Activated CD4-positive, alpha-beta T cell treated with anti-CD3 and anti-CD28 coated beads, Interleukin-2, amount 10 ng/mL, durations not matched to agents 24 days and 14 days (primary cell): ENCODE measurements at regions not wholly inside any gene's neighbourhood (a gene's known extent, or its start where the extent isn't known, plus 50 kb on each side); places are given as distances from the start of the nearest gene placed in this dataset.
"Not testable (repeated sequence)": the region's sequence is repeated elsewhere in the genome, so short reads cannot be mapped to it uniquely, and the experiment has no call there.

Experiments used
- DNase-seq: peaks from one replicate; pipeline ENCODE4 v3.0.0; 2022
- H3K27ac Mint-ChIP-seq: one replicate; pipeline ENCODE4 v1.8.0; 2022; ENCODE audit warnings: mild to moderate bottlenecking, mixed read lengths
- H3K27me3 Mint-ChIP-seq: one replicate; pipeline ENCODE4 v1.8.0; 2022; ENCODE audit warnings: mixed read lengths
- H3K36me3 Mint-ChIP-seq: one replicate; pipeline ENCODE4 v1.8.0; 2022; ENCODE audit warnings: low read depth, mild to moderate bottlenecking, mixed read lengths
- H3K4me1 Mint-ChIP-seq: one replicate; pipeline ENCODE4 v1.8.0; 2021; ENCODE audit warnings: mixed read lengths
- H3K4me3 Mint-ChIP-seq: one replicate; pipeline ENCODE4 v1.8.0; 2022; ENCODE audit warnings: mild to moderate bottlenecking, moderate library complexity, mixed read lengths
- H3K9me3 Mint-ChIP-seq: one replicate; pipeline ENCODE4 v1.8.0; 2021; ENCODE audit warnings: mixed read lengths
- intact Hi-C: fragments of 100-400 bp; cut with micrococcal nuclease; formaldehyde crosslinking; loops from one replicate; pipeline ENCODE4 v1.15.1; 2023

- intact Hi-C loops: no loop called here
- no peak overlapping the region for H3K27ac Mint-ChIP-seq
- DNase-seq: no peak
- H3K27me3 Mint-ChIP-seq: peaks cover 3% of the 10 kb centered on the region
- H3K4me3 Mint-ChIP-seq: no peak overlapping the region
- H3K9me3 Mint-ChIP-seq: no peaks in the 10 kb centered on the region
- H3K36me3 Mint-ChIP-seq: no peaks in the 10 kb centered on the region
- peaks cover 9% of the 10 kb centered on the region for H3K4me1 Mint-ChIP-seq
These were observed 99.0 kb upstream of the AKAP13 start for GRCh38 chr15:85281293-85281882.

- Mint-ChIP-seq H3K27ac (no peak overlapping the region), H3K9me3 (no peaks in the 10 kb centered on the region), H3K36me3 (no peaks in the 10 kb centered on the region), H3K4me3 (no peak overlapping the region), H3K4me1 (peaks cover 9% of the 10 kb centered on the region), H3K27me3 (peaks cover 8% of the 10 kb centered on the region)
- no peak for DNase-seq
- intact Hi-C loops: no loop called here
These were observed 97.8 kb upstream of the AKAP13 start for GRCh38 chr15:85282504-85283115.

GRCh38 chr15:85283815-85284214, 96.6 kb upstream of the AKAP13 start:
- H3K9me3 Mint-ChIP-seq, H3K27ac Mint-ChIP-seq, DNase-seq, H3K4me3 Mint-ChIP-seq, intact Hi-C loops, H3K36me3 Mint-ChIP-seq, H3K4me1 Mint-ChIP-seq: not testable (repeated sequence)
- H3K27me3 Mint-ChIP-seq: peaks cover 15% of the 10 kb centered on the region

GRCh38 chr15:85284497-85284896, 95.9 kb upstream of the AKAP13 start:
- H3K4me1 Mint-ChIP-seq: peaks cover 9% of the 10 kb centered on the region
- no peaks in the 10 kb centered on the region for H3K9me3 Mint-ChIP-seq
- H3K27me3 Mint-ChIP-seq: peaks cover 20% of the 10 kb centered on the region
- DNase-seq: no peak
- intact Hi-C loops: no loop called here
- H3K4me3 Mint-ChIP-seq: no peak overlapping the region
- no peaks in the 10 kb centered on the region for H3K36me3 Mint-ChIP-seq
- no peak overlapping the region for H3K27ac Mint-ChIP-seq

DNA sequence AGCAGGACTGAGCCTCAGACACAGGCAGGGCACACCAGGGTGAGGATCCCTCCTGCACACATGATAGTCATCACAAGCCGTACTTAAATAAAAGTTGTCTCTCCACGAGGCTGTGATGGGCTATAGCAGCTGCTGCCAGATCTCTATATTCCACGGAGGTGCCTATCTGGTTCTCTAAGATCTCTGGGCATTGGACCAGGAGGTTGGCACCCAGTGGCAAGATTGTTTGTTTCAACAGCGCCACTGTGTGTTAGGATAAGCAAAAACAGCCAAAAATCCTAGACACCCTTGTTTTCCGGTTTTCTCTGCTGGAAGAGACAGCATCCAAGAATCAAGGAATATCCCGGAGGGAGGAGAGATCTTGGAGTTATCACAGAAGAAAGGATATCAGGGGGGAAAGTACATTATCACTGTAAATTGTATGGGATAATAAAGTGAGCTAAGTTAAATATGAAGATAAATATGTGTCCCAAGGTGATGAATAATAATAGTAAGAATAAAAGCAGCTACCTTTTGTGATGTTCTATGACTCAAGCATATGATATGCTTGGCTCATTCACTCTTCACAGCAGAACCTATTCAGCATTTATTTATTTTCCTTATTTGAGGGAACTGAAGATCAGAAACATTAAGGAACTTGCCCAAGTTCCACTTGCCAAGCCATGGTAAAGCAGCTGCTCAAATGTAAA, 90.6 kb upstream of the AKAP13 start:
- Mint-ChIP-seq H3K4me1 (no peaks in the 10 kb centered on the region), H3K36me3 (no peaks in the 10 kb centered on the region), H3K27me3 (peaks cover 29% of the 10 kb centered on the region), H3K27ac (no peak overlapping the region), H3K9me3 (no peaks in the 10 kb centered on the region), H3K4me3 (no peak overlapping the region)
- intact Hi-C loops: no loop called here
- DNase-seq: peak; percentile 67

GRCh38 chr15:85292583-85292982, 87.8 kb upstream of the AKAP13 start:
- intact Hi-C loops, H3K27ac Mint-ChIP-seq, H3K4me3 Mint-ChIP-seq, DNase-seq, H3K36me3 Mint-ChIP-seq, H3K9me3 Mint-ChIP-seq: not testable (repeated sequence)
- Mint-ChIP-seq H3K4me1 (peaks cover 14% of the 10 kb centered on the region), H3K27me3 (peaks cover 24% of the 10 kb centered on the region)

DNA sequence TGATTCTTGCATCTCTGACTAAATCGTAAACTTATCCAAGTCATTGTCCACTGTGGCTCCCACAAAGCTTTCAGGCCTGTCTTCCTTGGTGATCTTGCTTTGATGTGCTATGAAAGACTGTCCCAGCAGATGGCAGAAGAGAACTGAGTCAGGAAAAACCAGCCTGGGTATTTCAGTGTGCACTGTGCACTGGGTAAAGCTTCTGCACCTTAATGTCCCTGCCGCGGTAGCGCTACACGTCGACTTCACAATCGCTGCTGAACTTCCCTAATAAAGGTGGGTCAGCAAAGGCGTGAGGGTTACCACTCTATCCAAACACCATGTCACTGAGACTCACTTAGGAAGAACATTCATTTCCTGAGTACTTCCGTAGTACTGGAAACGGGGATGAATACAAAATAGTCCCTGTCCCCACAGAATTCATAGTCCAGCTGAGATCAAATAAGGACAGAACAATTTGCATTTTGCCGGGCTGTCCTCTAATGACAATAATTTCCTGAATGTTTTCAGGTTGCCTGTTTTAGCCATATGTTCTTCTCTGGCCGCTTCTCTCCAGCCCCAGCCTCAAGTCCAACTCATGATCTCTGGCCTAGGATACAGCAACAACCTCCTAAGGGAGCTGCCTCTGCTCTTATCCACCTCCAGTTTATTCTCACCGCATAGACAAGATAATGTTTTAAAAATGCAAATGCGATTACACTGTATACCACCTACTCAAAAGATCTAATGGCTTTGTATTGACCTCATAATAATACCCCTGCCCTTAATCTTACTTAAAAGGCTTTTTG, 83.6 kb upstream of the AKAP13 start:
- H3K9me3 Mint-ChIP-seq: no peaks in the 10 kb centered on the region
- DNase-seq: peak; percentile 93
- intact Hi-C loops: loop anchor here (1.0 to 5.0 kb wide), 4 partner anchors 33 to 208 kb away; no protein-coding TSS in a partner anchor
- no peak overlapping the region for H3K27ac Mint-ChIP-seq
- peak overlapping the region; percentile 60 for H3K4me3 Mint-ChIP-seq
- H3K36me3 Mint-ChIP-seq: no peaks in the 10 kb centered on the region
- H3K4me1 Mint-ChIP-seq: peaks cover 15% of the 10 kb centered on the region
- H3K27me3 Mint-ChIP-seq: no peaks in the 10 kb centered on the region

GRCh38 chr15:85297537-85297936, 82.9 kb upstream of the AKAP13 start:
- Mint-ChIP-seq H3K4me3 (no peak overlapping the region), H3K27ac (no peak overlapping the region), H3K27me3 (no peaks in the 10 kb centered on the region), H3K4me1 (peaks cover 19% of the 10 kb centered on the region), H3K9me3 (no peaks in the 10 kb centered on the region), H3K36me3 (no peaks in the 10 kb centered on the region)
- no peak for DNase-seq
- intact Hi-C loops: loop anchor here (5.0 kb wide), 1 partner anchor 185 kb away; no protein-coding TSS in a partner anchor

DNA sequence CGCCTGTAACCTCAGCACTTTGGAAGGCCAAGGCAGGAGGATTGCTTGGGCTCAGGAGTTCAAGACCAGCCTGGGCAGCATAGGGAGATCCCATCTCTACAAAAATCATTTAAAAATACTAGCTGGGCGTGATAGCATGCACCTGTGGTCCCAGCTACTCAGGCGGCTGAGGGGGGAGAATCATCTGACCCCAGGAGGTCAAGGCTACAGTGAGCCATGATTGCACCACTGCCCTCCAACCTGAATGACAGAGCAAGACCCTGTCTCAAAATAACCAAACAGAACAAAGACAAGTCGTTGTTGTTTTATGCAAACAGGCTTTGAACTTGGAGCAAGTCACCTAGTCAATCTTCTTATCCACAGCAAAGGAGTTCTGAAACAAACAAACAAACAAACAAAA, 82.0 kb upstream of the AKAP13 start:
- Mint-ChIP-seq H3K27ac (no peak overlapping the region), H3K9me3 (no peaks in the 10 kb centered on the region), H3K36me3 (no peaks in the 10 kb centered on the region), H3K27me3 (no peaks in the 10 kb centered on the region), H3K4me1 (peaks cover 19% of the 10 kb centered on the region), H3K4me3 (no peak overlapping the region)
- DNase-seq: no peak
- intact Hi-C loops: loop anchor here (5.0 kb wide), 1 partner anchor 184 kb away; no protein-coding TSS in a partner anchor

- no peak overlapping the region for H3K27ac Mint-ChIP-seq
- intact Hi-C loops: loop anchor here (5.0 kb wide), 1 partner anchor 183 kb away; no protein-coding TSS in a partner anchor
- no peak overlapping the region for H3K4me3 Mint-ChIP-seq
- H3K4me1 Mint-ChIP-seq: peaks cover 19% of the 10 kb centered on the region
- no peaks in the 10 kb centered on the region for H3K9me3 Mint-ChIP-seq
- DNase-seq: no peak
- H3K27me3 Mint-ChIP-seq: no peaks in the 10 kb centered on the region
- H3K36me3 Mint-ChIP-seq: no peaks in the 10 kb centered on the region
These were observed 81.5 kb upstream of the AKAP13 start for GRCh38 chr15:85298941-85299340.

DNA sequence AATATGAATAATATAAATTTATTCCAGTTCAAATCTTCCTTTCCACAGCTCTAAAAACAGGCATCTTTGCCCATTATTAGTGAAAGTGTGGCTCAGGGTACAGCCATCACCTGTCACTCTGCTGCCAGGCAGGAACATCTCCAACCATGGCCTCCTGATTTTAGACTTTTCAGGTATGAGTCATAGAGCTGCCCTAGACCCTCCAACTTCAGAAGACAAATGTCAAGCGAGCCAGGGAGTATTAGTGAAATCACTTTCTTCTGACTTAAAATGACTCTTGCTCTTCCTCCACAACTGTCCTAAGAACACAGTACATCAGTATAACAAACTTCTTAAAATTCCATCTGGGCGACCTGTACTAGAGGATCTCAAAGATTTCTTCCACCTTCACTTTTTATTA, 78.1 kb upstream of the AKAP13 start:
- peaks cover 8% of the 10 kb centered on the region for H3K4me1 Mint-ChIP-seq
- H3K27ac Mint-ChIP-seq: no peak overlapping the region
- no peak overlapping the region for H3K4me3 Mint-ChIP-seq
- intact Hi-C loops: no loop called here
- H3K36me3 Mint-ChIP-seq: no peaks in the 10 kb centered on the region
- no peak for DNase-seq
- no peaks in the 10 kb centered on the region for H3K27me3 Mint-ChIP-seq
- no peaks in the 10 kb centered on the region for H3K9me3 Mint-ChIP-seq

- Mint-ChIP-seq H3K27ac (no peak overlapping the region), H3K4me1 (peaks cover 17% of the 10 kb centered on the region), H3K36me3 (no peaks in the 10 kb centered on the region), H3K4me3 (no peak overlapping the region), H3K27me3 (no peaks in the 10 kb centered on the region), H3K9me3 (peaks cover under 1% of the 10 kb centered on the region)
- intact Hi-C loops: no loop called here
- DNase-seq: no peak
These were observed 75.4 kb upstream of the AKAP13 start for GRCh38 chr15:85305050-85305449.

DNA sequence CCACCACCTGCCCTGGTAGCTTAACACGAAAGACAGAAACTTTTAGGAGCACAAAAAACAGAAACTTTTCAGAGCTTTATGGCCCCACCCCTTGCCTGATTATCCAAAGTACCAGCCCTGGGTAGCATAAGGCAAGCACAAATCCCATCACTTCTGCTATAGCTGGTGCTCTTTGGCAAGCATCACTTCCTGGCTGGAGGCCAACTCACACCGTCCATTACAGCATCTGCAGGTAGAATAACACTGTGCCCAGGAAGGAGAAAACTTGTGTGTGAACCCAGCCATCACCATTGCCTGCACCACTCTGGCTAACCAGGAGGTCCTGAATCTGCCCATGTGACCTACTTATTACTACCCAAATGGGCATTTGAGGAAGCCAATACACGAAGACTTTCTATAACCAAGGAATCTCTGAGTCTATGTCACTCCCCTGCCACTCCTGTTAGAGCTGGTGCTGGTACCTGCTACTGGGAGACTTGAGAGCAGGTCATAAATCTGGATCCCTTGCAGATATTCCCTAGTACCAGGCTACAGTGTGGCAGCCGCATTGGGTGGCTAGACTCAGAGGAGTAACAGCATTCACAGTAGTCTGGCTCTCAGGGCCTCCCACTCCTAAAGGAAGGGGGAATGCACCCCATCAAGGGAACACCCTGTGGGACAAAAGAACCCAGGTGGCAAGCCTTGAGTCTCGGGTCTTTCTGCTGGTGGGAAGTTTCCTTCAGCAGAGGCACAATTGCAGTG, 73.3 kb upstream of the AKAP13 start:
- intact Hi-C loops: no loop called here
- H3K4me1 Mint-ChIP-seq: peaks cover 21% of the 10 kb centered on the region
- H3K27me3 Mint-ChIP-seq: no peaks in the 10 kb centered on the region
- H3K36me3 Mint-ChIP-seq: no peaks in the 10 kb centered on the region
- peaks cover 16% of the 10 kb centered on the region for H3K9me3 Mint-ChIP-seq
- DNase-seq: no peak
- H3K4me3 Mint-ChIP-seq: no peak overlapping the region
- no peak overlapping the region for H3K27ac Mint-ChIP-seq
